IMR-90 (cell line): ENCODE measurements at regions not wholly inside any gene's neighbourhood (a gene's known extent, or its start where the extent isn't known, plus 50 kb on each side); places are given as distances from the start of the nearest gene placed in this dataset.

Source experiments
- ATAC-seq: fragments of 200-7000 bp; cut with Tn5 transposase; 2 replicates; pipeline ENCODE4 v1.9.1; 2020; ENCODE audit warnings: low read depth, mild to moderate bottlenecking, moderate library complexity
- BruUV-seq: library from RNA; stranded (reverse); fragments of 400-500 nt; replicated peaks from 2 replicates; lab custom pipeline; 2021; lab: Mats Ljungman, UMichigan
- CTCF ChIA-PET: fragments of 300-600 bp; formaldehyde crosslinking; extraction: SDS; loops from one replicate; lab custom pipeline; 2021; ENCODE audit warnings: antibody characterized with exemption; lab: Yijun Ruan, JAX
- POLR2A ChIA-PET: fragments of 300-600 bp; sonication (Branson Sonifier 250); formaldehyde crosslinking; loops from one replicate; lab custom pipeline; 2022; ENCODE audit warnings: antibody characterized with exemption; ENCODE audit not compliant: unreplicated experiment; lab: Charles Lee
- DNase-seq: peaks from one replicate; pipeline ENCODE4 v3.0.0; 2013
- H2AFZ ChIP-seq: replicated peaks from 2 replicates; pipeline ENCODE3; 2013; ENCODE audit warnings: low read length, mild to moderate bottlenecking; ENCODE audit not compliant: poor library complexity
- H2AK5ac ChIP-seq: 2 replicates; pipeline ENCODE4 v1.6.1; 2013; ENCODE audit warnings: low read depth, low read length, inconsistent platforms
- H2AK9ac ChIP-seq: replicated peaks from 2 replicates; pipeline ENCODE3; 2013; ENCODE audit warnings: mild to moderate bottlenecking, low read depth, low read length, moderate library complexity; ENCODE audit not compliant: poor library complexity
- H2BK120ac ChIP-seq: 2 replicates; pipeline ENCODE4 v1.6.1; 2013; ENCODE audit warnings: low read depth, low read length, inconsistent platforms
- H2BK15ac ChIP-seq: 3 replicates; pipeline ENCODE4 v1.6.1; 2013; ENCODE audit warnings: low read depth, low read length, inconsistent platforms
- H2BK20ac ChIP-seq: 2 replicates; pipeline ENCODE4 v1.6.1; 2013; ENCODE audit warnings: low read depth, mild to moderate bottlenecking, inconsistent platforms, low read length, moderate library complexity
- H2BK5ac ChIP-seq: 2 replicates; pipeline ENCODE4 v1.6.1; 2013; ENCODE audit warnings: mild to moderate bottlenecking, low read depth, low read length, inconsistent platforms; ENCODE audit not compliant: poor library complexity, severe bottlenecking
- H3K14ac ChIP-seq: replicated peaks from 2 replicates; pipeline ENCODE4 v1.6.1; 2013; ENCODE audit warnings: low read depth, low read length, inconsistent platforms
- H3K18ac ChIP-seq: 2 replicates; pipeline ENCODE4 v1.6.1; 2013; ENCODE audit warnings: low read depth, low read length, control low read depth
- H3K23ac ChIP-seq: 2 replicates; pipeline ENCODE4 v1.6.1; 2013; ENCODE audit warnings: low read depth, low read length, inconsistent platforms
- H3K27ac ChIP-seq: 2 replicates; pipeline ENCODE4 v1.5.1; 2013; ENCODE audit warnings: mild to moderate bottlenecking, control low read depth, low read length; ENCODE audit not compliant: insufficient read depth
- H3K27me3 ChIP-seq: 2 replicates; pipeline ENCODE4 v1.6.1; 2013; ENCODE audit warnings: low read length; ENCODE audit not compliant: control insufficient read depth, insufficient read depth
- H3K36me3 ChIP-seq: 2 replicates; pipeline ENCODE4 v1.6.1; 2013; ENCODE audit warnings: low read length, mixed read lengths; ENCODE audit not compliant: control insufficient read depth, insufficient read depth
- H3K4ac ChIP-seq: 2 replicates; pipeline ENCODE4 v1.6.1; 2013; ENCODE audit warnings: low read depth, low read length, inconsistent platforms
- H3K4me1 ChIP-seq: 2 replicates; pipeline ENCODE4 v1.6.1; 2013; ENCODE audit warnings: low read length, mixed read lengths; ENCODE audit not compliant: control insufficient read depth, insufficient read depth
- H3K4me2 ChIP-seq: 2 replicates; pipeline ENCODE4 v1.6.1; 2013; ENCODE audit warnings: low read depth, mild to moderate bottlenecking, control low read depth, low read length, moderate library complexity
- H3K4me3 ChIP-seq: 2 replicates; pipeline ENCODE4 v1.5.1; 2013; ENCODE audit warnings: low read depth, mild to moderate bottlenecking, control low read depth, low read length, moderate library complexity; ENCODE audit not compliant: insufficient read depth
- H3K56ac ChIP-seq: 2 replicates; pipeline ENCODE4 v1.6.1; 2013; ENCODE audit warnings: low read length, inconsistent platforms; ENCODE audit not compliant: insufficient read depth; ENCODE audit errors: extremely low read depth
- H3K79me1 ChIP-seq, 2 experiments: 2 replicates each; pipeline ENCODE4 v1.6.1; 2013; ENCODE audit warnings: low read length in 2 of 2, inconsistent platforms in 1 of 2, low read depth in 1 of 2
- H3K9ac ChIP-seq: 2 replicates; pipeline ENCODE4 v1.6.1; 2013; ENCODE audit warnings: low read depth, low read length, control low read depth
- H3K9me1 ChIP-seq: 2 replicates; pipeline ENCODE4 v1.6.1; 2013; ENCODE audit warnings: low read length, inconsistent platforms; ENCODE audit not compliant: insufficient read depth
- H3K9me3 ChIP-seq: 2 replicates; pipeline ENCODE4 v1.6.1; 2013; ENCODE audit warnings: low read length; ENCODE audit not compliant: control insufficient read depth, insufficient read depth
- H4K20me1 ChIP-seq: 2 replicates; pipeline ENCODE4 v1.6.1; 2013; ENCODE audit warnings: low read length, inconsistent platforms; ENCODE audit not compliant: insufficient read depth
- H4K5ac ChIP-seq: 2 replicates; pipeline ENCODE4 v1.6.1; 2013; ENCODE audit warnings: mild to moderate bottlenecking, low read depth, low read length, control low read depth
- H4K8ac ChIP-seq, 2 experiments: 2 replicates each; pipeline ENCODE4 v1.6.1; 2013; ENCODE audit warnings: low read depth in 2 of 2, low read length in 2 of 2, control low read depth in 1 of 2, inconsistent platforms in 1 of 2
- H4K91ac ChIP-seq: 2 replicates; pipeline ENCODE4 v1.6.1; 2013; ENCODE audit warnings: low read depth, low read length, inconsistent platforms; ENCODE audit not compliant: insufficient read depth
- BHLHE40 ChIP-seq: fragments of 150-350 bp; IDR thresholded peaks from 2 replicates; pipeline ENCODE4 v1.6.1; 2016; ENCODE audit warnings: mild to moderate bottlenecking, low read depth, low read length
- CEBPB ChIP-seq: IDR thresholded peaks from 2 replicates; pipeline ENCODE4 v1.6.1; 2012; ENCODE audit warnings: low read depth, low read length, improper control_type of control experiment
- CHD1 ChIP-seq: IDR thresholded peaks from 2 replicates; pipeline ENCODE4 v1.6.1; 2012; ENCODE audit warnings: low read depth, low read length, improper control_type of control experiment
- CTCF ChIP-seq: conservative IDR thresholded peaks from 2 replicates; pipeline ENCODE4 v1.5.1; 2012; ENCODE audit warnings: mild to moderate bottlenecking, low read depth, low read length, improper control_type of control experiment
- ELK1 ChIP-seq: fragments of 150-350 bp; IDR thresholded peaks from 2 replicates; pipeline ENCODE4 v1.6.1; 2016; ENCODE audit warnings: low read depth, mild to moderate bottlenecking, low read length, moderate library complexity, borderline replicate concordance
- FOS ChIP-seq: fragments of 150-350 bp; IDR thresholded peaks from 2 replicates; pipeline ENCODE4 v1.6.1; 2016; ENCODE audit warnings: low read depth, low read length
- MAFK ChIP-seq: IDR thresholded peaks from 2 replicates; pipeline ENCODE4 v1.6.1; 2012; ENCODE audit warnings: low read depth, low read length, improper control_type of control experiment
- MAZ ChIP-seq: IDR thresholded peaks from 2 replicates; pipeline ENCODE4 v1.6.1; 2012; ENCODE audit warnings: low read depth, mild to moderate bottlenecking, low read length, improper control_type of control experiment, moderate library complexity, borderline replicate concordance
- MXI1 ChIP-seq: IDR thresholded peaks from 2 replicates; pipeline ENCODE4 v1.6.1; 2012; ENCODE audit warnings: low read depth, mild to moderate bottlenecking, low read length, moderate library complexity, borderline replicate concordance
- NFE2L2 ChIP-seq: fragments of 150-350 bp; IDR thresholded peaks from 2 replicates; pipeline ENCODE4 v1.6.1; 2016; ENCODE audit warnings: low read depth, mild to moderate bottlenecking, low read length
- POLR2A ChIP-seq: IDR thresholded peaks from 2 replicates; pipeline ENCODE4 v1.6.1; 2012; ENCODE audit warnings: mild to moderate bottlenecking, low read depth, low read length
- RAD21 ChIP-seq: IDR thresholded peaks from 2 replicates; pipeline ENCODE4 v1.6.1; 2012; ENCODE audit warnings: low read length, improper control_type of control experiment
- RCOR1 ChIP-seq: IDR thresholded peaks from 2 replicates; pipeline ENCODE4 v1.6.1; 2012; ENCODE audit warnings: mild to moderate bottlenecking, low read length, improper control_type of control experiment; ENCODE audit not compliant: insufficient replicate concordance
- RFX5 ChIP-seq: IDR thresholded peaks from 2 replicates; pipeline ENCODE4 v1.8.0; 2012; ENCODE audit warnings: low read depth, mild to moderate bottlenecking, low read length, moderate library complexity
- SMC3 ChIP-seq: fragments of 150-350 bp; IDR thresholded peaks from 2 replicates; pipeline ENCODE4 v1.6.1; 2016; ENCODE audit warnings: low read depth, mild to moderate bottlenecking, antibody characterized with exemption, low read length, moderate library complexity
- USF2 ChIP-seq: fragments of 150-350 bp; IDR thresholded peaks from 2 replicates; pipeline ENCODE4 v1.6.1; 2017; ENCODE audit warnings: mild to moderate bottlenecking, antibody characterized with exemption, low read length, low read depth
- WGBS, 2 experiments: methylation state at CpG; one replicate each; pipeline versions ENCODE4 v1.1.5 to v1.1.7; 2013; ENCODE audit warnings: missing lambda C conversion rate in 2 of 2; ENCODE audit not compliant: insufficient read length in 1 of 2; ENCODE audit errors: extremely low coverage in 2 of 2; 5-methylcytosine and 5-hydroxymethylcytosine counted together
- dilution Hi-C: fragments of 300-500 bp; cut with HindIII; formaldehyde crosslinking; loops from one replicate; pipeline ENCODE4 v1.14.3; 2018; ENCODE audit warnings: low sequenced_read_pairs; ENCODE audit not compliant: unreplicated experiment
- in situ Hi-C: fragments of 300-500 bp; cut with MboI; formaldehyde crosslinking; loops from 3 replicates; pipeline ENCODE4 v1.14.3; 2019; ENCODE audit warnings: low sequenced_read_pairs, inconsistent platforms, mixed read lengths
- intact Hi-C: fragments of 100-400 bp; cut with micrococcal nuclease; formaldehyde crosslinking; loops from 2 replicates; pipeline ENCODE4 v1.10.0; 2022

DNA sequence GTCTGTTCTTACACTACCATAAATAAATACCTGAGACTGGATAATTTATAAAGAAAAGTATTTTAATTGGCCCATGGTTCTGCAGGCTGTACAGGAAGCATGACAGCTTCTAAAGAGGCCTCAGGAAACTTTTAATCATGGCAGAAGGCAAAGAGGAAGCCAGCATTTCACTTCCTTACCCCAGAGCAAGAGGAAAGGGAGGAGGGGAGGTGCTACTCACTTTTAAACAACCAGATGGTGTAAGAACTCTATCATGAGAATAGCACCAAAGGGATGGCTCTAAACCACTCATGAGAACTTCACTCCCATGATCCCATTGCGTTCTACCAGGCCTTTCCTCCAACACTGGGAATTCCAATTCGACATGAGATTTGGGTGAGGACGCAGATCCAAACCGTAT, 344.4 kb upstream of the SLC39A10 start:
- BruUV-seq = no TSS peak
- no peak overlapping the region for H3K9ac ChIP-seq
- no peak overlapping the region for H3K4ac ChIP-seq
- H3K14ac ChIP-seq = no peak overlapping the region
- H3K4me2 ChIP-seq = no peak overlapping the region
- TF ChIP-seq MXI1 (no peak), MAZ (no peak), CHD1 (no peak), ELK1 (no peak), FOS (no peak), CTCF (no peak), NFE2L2 (no peak), SMC3 (no peak), RAD21 (no peak), USF2 (no peak), CEBPB (no peak), POLR2A (no peak), MAFK (no peak), RCOR1 (no peak), BHLHE40 (no peak), RFX5 (no peak)
- H2AK9ac ChIP-seq = no peak overlapping the region
- WGBS, 2 experiments = no CpG with 5 or more reads among the region's 4 CpGs
- 0 out of 2 replicates have a peak, but pooled peaks cover 3% of the 10 kb centered on the region for H3K9me1 ChIP-seq
- no peak overlapping the region for H4K8ac ChIP-seq
- no peak overlapping the region for H2BK15ac ChIP-seq
- H3K4me1 ChIP-seq = no peaks in the 10 kb centered on the region
- H3K23ac ChIP-seq = no peak overlapping the region
- H3K79me1 ChIP-seq = no peaks in the 10 kb centered on the region
- H4K91ac ChIP-seq = no peak overlapping the region
- in situ Hi-C loops = loop anchor here (25.0 kb wide), 1 partner anchor 350 kb away; the partner anchor contains the start of gene SLC39A10
- H2BK5ac ChIP-seq = no peak overlapping the region
- H4K5ac ChIP-seq = no peak overlapping the region
- ATAC-seq = no peak
- no peak overlapping the region for H3K56ac ChIP-seq
- H2AK5ac ChIP-seq = no peak overlapping the region; the same call in 1 of the 2 replicates
- dilution Hi-C loops = no loop called here
- peak; percentile 2 for DNase-seq
- intact Hi-C loops = no loop called here
- no peaks in the 10 kb centered on the region for H3K36me3 ChIP-seq
- no peak overlapping the region for H3K27ac ChIP-seq
- H2BK20ac ChIP-seq = 0 out of 2 replicates have a peak overlapping the region, but pooled peaks have one; percentile 18
- no peak overlapping the region for H3K4me3 ChIP-seq
- H3K9me3 ChIP-seq = no peaks in the 10 kb centered on the region
- no peaks in the 10 kb centered on the region for H3K27me3 ChIP-seq
- CTCF ChIA-PET = no interaction called here
- no peak overlapping the region for H2AFZ ChIP-seq
- POLR2A ChIA-PET = no interaction called here
- H2BK120ac ChIP-seq = no peak overlapping the region
- H4K20me1 ChIP-seq = no peaks in the 10 kb centered on the region
- no peak overlapping the region for H3K18ac ChIP-seq
